HK-2 (cell line): ENCODE measurements at regions not wholly inside any gene's neighbourhood (a gene's known extent, or its start where the extent isn't known, plus 50 kb on each side); places are given as distances from the start of the nearest gene placed in this dataset.

ENCODE experiments used
- DNase-seq: peaks from one replicate; pipeline ENCODE4 v3.0.0-alpha.2; 2018; ENCODE audit not compliant: unreplicated experiment

GRCh38 chr22:48568736-48569330 is 1258.8 kb downstream of the BRD1 start:
- no peak for DNase-seq

DNA sequence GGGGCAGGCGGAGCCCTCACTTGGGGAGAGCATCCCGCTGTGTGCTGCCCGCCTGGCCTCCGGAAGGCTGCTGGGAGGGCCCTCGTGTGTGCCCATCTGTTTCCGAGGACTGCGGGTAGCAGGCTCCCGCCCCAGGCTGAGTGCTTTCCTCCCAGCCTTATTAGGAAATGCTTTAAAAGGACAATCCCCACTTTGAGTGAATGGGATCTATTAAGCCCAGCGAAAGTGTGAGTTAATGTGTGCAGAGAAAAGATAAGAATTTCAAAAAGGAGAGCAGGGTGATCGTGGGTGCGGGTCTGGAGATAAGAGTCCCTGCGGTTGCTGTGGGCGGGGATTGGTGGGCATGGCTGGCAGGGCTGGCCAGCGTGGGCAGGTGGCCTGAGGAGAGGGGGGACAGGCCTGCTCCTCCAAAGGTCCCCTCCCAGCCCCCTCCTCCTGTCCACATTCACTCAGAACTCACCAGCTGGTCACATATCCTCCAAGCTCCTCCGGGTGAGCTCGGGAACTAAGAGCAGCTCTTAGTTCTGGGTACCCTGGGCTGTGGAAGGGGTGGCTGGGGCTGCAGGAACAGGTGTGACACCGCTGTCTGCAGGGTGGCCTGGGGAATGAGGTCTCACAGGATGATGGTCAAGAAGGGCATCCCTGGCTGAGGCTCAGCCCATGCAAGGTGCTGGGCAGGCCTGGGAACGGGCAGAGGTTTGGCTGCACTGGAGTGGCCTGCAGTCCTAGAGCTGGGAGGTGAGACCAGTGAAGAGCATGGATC is 1260.3 kb downstream of the BRD1 start:
- DNase-seq = no peak

DNA sequence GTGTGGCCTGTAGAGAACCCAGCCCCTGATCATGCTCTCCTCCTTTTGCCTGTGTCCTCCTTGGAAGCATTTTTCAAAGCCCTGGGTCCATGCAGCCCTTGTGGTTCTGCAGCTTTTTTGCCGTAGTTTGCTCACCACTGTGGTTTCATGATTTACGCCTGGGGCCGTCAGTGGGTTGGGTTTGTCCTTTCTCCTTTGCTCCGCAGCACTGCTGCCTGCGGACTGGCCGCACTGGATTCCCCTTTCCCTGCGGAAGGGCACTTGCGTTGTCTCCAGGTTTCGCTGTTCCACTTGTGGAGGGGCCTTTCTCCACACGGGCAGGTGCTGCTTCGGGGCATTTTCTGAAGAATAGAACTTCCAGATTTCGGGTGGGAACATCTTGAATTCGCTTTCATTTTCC is 1260.9 kb downstream of the BRD1 start:
- DNase-seq = no peak

DNA sequence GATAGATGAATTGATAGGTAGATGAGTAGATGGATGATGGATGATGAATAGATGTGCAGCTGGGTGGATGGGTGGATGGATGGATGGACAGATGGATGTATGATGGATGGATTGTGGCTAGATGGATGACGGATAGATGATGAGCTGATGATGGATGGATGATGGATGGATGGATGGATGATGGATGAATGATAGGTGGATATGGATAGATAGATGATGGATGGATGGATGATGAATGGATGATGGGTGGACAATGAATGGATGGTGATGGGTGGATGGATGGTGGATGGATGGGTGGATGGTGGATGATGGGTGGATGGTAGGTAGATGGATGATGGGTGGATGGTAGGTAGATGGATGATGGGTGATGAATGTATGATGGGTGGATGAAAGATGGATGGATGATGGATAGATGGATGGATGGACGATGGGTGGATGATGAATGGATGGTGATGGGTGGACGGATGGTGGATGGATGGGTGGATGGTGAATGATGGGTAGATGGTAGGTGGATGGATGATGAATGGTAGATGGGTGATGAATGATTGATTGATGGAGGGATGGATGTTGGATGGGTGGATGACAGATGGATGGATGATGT is 1261.7 kb downstream of the BRD1 start:
- no peak for DNase-seq

DNA sequence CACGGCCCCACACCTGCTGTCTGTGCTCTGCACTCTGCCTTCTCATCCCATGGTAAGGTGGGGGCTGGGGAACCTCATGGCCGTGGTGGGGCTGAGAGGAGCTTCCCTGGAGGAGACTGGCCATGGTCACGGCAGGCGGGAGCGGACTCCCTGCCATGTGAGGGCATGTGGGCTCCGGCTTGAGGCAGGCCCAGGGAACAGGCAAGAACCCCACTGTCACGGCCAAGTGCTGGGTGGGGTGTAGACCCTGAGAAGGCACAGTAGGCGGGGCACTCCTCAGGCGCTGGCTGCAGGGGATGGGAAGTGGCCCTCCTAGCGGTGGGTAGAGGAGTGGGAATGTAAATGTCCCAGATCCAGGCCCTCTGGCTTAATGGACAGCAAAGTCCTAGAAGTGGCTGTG is 1262.7 kb downstream of the BRD1 start:
- no peak for DNase-seq

DNA sequence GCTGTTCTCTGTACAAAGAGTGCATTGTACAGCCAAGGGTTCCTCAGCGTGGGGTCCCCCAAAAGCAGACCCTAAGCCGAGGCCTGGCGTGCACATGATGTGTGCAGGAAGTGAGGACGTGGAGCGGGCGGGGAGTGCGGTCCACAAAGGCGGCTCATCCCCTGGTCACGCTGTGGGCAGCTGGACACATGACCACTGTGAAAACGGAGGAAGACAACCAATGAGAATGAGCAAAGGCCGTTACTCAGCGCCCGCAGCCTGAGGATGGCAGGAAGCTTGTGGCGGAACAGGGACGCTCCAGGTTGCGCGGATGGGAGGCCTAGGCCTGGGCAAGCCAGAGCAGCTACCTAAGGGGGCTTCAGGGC is 1263.7 kb downstream of the BRD1 start:
- no peak for DNase-seq

DNA sequence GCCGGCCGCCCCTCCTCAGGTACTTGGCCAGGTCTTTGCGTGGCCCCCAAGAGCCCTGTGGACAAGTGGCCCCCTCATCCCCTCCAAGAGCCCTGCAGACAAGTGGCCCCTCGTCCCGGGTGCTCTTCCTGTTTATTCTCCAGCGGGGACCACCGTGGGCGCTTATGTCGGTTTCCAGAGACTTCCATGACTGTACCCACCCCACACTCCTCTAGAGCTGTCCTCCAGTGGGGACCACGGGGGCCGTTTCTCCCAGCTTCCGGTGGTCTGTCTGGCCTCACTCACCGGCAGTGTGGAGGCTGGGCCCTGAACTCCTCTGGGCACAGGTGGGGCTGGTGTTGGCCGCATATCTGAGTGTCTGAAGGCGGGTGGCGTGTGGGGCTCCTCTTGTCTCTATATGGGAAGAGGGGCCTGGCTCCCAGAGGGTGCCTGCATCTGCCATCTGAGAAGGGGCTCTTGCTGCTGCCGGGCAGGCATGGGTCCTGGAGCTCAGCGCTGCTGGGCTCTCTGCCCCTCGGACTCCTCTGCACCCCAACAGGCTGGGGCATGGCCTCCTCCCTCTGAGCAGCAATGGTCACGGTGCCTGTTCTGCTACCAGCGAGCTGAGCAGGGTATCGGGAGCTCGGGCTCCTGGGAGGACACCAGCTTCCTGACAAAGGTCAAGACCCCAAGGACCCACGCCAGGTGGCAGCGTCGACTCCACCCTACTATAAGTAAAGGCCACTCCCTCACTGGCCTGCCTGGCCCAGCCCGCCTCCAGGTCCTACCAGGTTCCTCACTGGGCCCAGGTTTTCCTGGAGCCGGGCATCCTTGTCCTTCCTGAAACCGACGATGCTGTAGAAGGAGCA is 1264.3 kb downstream of the BRD1 start:
- DNase-seq = no peak

GRCh38 chr22:48561676-48562075 is 1266.0 kb downstream of the BRD1 start:
- DNase-seq = no peak

DNA sequence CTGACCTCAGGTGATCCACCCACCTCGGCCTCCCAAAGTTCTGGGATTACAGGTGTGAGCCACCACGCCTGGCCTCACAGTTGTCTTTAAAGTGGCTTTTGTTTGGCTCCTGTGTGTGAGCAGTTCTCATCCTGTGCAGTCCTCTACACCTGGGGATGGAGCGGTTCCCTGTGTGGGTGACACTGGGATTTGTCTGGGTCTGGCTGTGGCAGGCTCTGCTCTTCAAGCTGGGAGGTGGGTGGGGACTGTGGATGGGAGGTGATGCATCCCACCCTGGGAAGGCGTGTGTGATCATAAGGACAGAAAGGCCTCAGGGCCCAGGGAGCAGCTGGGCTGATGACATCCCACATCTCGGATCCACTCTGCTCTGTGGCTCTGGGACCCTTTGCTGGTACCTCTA is 1266.8 kb downstream of the BRD1 start:
- no peak for DNase-seq

GRCh38 chr22:48560389-48560751 is 1267.3 kb downstream of the BRD1 start:
- DNase-seq = no peak

GRCh38 chr22:48559647-48560388 is 1267.9 kb downstream of the BRD1 start:
- no peak for DNase-seq

- DNase-seq = no peak
Observed at GRCh38 chr22:48558606-48559402, 1268.9 kb downstream of the BRD1 start.

GRCh38 chr22:48558016-48558415 is 1269.7 kb downstream of the BRD1 start:
- DNase-seq = no peak

GRCh38 chr22:48557473-48557872 is 1270.2 kb downstream of the BRD1 start:
- no peak for DNase-seq

DNA sequence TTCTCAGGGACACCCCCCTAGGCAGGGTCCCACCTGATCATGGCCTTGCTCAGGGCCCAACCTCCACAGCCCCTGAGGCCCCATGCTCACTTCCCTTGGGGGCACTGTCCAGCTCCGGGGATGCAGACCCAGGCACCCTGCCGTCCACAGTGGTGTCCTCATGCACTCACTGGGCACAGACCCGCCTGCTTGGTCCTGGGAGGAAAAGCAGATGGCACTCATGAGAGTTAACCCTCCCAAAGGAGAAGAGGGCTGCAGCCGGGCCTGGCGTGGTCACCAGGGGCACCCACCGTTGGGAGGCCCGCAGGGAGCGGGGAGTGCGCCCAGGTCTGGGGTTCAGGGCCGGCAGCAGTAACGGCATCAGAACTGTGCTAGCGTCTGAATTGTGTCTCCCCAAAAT is 1270.9 kb downstream of the BRD1 start:
- no peak for DNase-seq

- no peak for DNase-seq
Observed at GRCh38 chr22:48556222-48556621, 1271.5 kb downstream of the BRD1 start.

DNA sequence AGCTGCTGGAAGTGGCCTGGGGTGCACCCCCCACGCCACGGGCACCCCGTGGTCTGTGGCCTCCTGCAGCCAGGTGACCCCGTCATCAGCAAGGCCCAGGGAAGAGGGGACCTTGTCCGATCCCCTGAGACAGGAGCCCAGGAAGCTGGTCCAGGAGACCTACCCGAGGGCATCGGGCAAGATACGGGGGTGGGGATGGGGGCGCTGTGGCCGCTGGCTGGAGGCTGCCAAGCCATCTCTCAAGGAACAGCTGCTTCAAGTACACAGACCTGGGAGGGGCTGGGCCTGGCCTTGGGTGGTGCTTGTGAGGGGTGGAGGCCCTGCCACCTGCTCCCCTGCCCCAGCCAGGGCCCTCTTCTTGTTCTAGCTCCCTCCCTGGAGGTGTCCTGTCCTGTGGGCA is 1272.1 kb downstream of the BRD1 start:
- DNase-seq = no peak

GRCh38 chr22:48554893-48555572 is 1272.6 kb downstream of the BRD1 start:
- peak; percentile 14 for DNase-seq

- no peak for DNase-seq
Observed at GRCh38 chr22:48553694-48554308, 1273.9 kb downstream of the BRD1 start.

GRCh38 chr22:48553119-48553518 is 1274.6 kb downstream of the BRD1 start:
- DNase-seq = no peak
